SH-SY5Y (cell line): ENCODE measurements at regions not wholly inside any gene's neighbourhood (a gene's known extent, or its start where the extent isn't known, plus 50 kb on each side); places are given as distances from the start of the nearest gene placed in this dataset.

Source experiments
- GATA2 ChIP-seq: IDR thresholded peaks from 2 replicates; pipeline ENCODE4 v1.6.1; 2011; ENCODE audit warnings: mild to moderate bottlenecking, low read depth, low read length
- GATA3 ChIP-seq: IDR thresholded peaks from 2 replicates; pipeline ENCODE4 v1.6.1; 2011; ENCODE audit warnings: low read depth, mild to moderate bottlenecking, low read length, moderate library complexity

- TF ChIP-seq GATA2 (no peak), GATA3 (no peak)
Observed at GRCh38 chr2:183752571-183752970, 628.3 kb downstream of the NUP35 start.
